Erythroblast (primary cell): ENCODE measurements at regions not wholly inside any gene's neighbourhood (a gene's known extent, or its start where the extent isn't known, plus 50 kb on each side); places are given as distances from the start of the nearest gene placed in this dataset.

Experiments used
- GATA1 ChIP-seq: IDR thresholded peaks from 2 replicates; pipeline ENCODE4 v1.6.1; 2011; ENCODE audit warnings: low read depth, mild to moderate bottlenecking, control low read depth, low read length, moderate library complexity
- POLR2A ChIP-seq: IDR thresholded peaks from 2 replicates; pipeline ENCODE4 v1.6.1; 2011; ENCODE audit warnings: mild to moderate bottlenecking, low read length

DNA sequence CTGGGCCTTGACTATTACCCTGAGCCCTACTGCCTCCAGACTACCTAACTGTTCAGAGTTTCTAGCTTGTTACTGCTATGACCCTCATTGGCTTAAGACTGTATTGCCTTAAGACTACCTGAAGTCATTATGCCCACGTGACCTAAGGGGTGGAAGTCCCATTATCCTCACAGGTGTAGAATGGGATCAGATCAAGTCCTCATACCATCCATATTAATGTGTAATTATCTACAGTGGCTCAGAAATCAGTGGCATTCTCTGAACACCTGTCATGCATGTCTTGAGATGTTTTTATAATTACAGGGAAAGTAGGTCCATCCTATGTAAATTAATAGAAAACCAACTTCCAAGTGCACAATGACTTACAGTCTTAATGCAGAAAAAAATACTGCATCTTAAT, 124.0 kb upstream of the CDC42EP3 start:
- TF ChIP-seq POLR2A (no peak), GATA1 (no peak)
